CD14-positive monocyte (primary cell): ENCODE measurements at regions not wholly inside any gene's neighbourhood (a gene's known extent, or its start where the extent isn't known, plus 50 kb on each side); places are given as distances from the start of the nearest gene placed in this dataset.
"Not testable (repeated sequence)": the region's sequence is repeated elsewhere in the genome, so short reads cannot be mapped to it uniquely, and the experiment has no call there.

Experiments
- DNase-seq, 3 donors: peaks; one replicate each; pipeline ENCODE4 v3.0.0-alpha.2; 2011 to 2022
- H2AFZ ChIP-seq: 2 replicates; pipeline ENCODE4 v1.6.0; 2012; ENCODE audit warnings: mild to moderate bottlenecking, low read depth, low read length, inconsistent platforms; ENCODE audit not compliant: insufficient read depth, poor library complexity, severe bottlenecking
- H3K27ac ChIP-seq, 2 donors: 1 replicate in 1 of 2; 2 replicates in 1 of 2; pipeline ENCODE4 v1.5.1; 2012 to 2013; ENCODE audit warnings: low read length in 2 of 2, control low read depth in 1 of 2, inconsistent platforms in 1 of 2, low read depth in 1 of 2, mild to moderate bottlenecking in 1 of 2
- H3K27me3 ChIP-seq, 2 donors: one replicate each; pipeline versions ENCODE4 v1.6.0 to v1.6.1; 2011 to 2013; ENCODE audit warnings: low read length in 2 of 2; ENCODE audit not compliant: control insufficient read depth in 2 of 2, insufficient read depth in 2 of 2
- H3K36me3 ChIP-seq, 2 donors: replicated peaks in 1 of 2; 1 replicate in 1 of 2; 2 replicates in 1 of 2; pipeline versions ENCODE4 v1.5.1 to v1.6.1; 2012 to 2013; ENCODE audit warnings: low read length in 2 of 2, control low read depth in 1 of 2, inconsistent platforms in 1 of 2, mild to moderate bottlenecking in 1 of 2; ENCODE audit not compliant: insufficient read depth in 2 of 2, control insufficient read depth in 1 of 2
- H3K4me1 ChIP-seq, 2 donors: 1 replicate in 1 of 2; 2 replicates in 1 of 2; pipeline versions ENCODE4 v1.5.1 to v1.6.1; 2012 to 2013; ENCODE audit warnings: low read length in 2 of 2, control low read depth in 1 of 2, inconsistent platforms in 1 of 2, mild to moderate bottlenecking in 1 of 2, moderate library complexity in 1 of 2; ENCODE audit not compliant: insufficient read depth in 2 of 2, control insufficient read depth in 1 of 2
- H3K4me2 ChIP-seq: replicated peaks from 2 replicates; pipeline ENCODE3; 2012; ENCODE audit warnings: low read length, moderate library complexity, mild to moderate bottlenecking; ENCODE audit not compliant: poor library complexity, severe bottlenecking; ENCODE audit errors: extremely low read depth
- H3K4me3 ChIP-seq, 3 experiments: fragments of 200-600 bp in 1 of 3; sonication (generic) in 1 of 3; replicated peaks in 1 of 3; 1 replicate in 2 of 3; 2 replicates in 1 of 3; pipeline ENCODE4 v1.5.1; 2011 to 2013; ENCODE audit warnings: low read length in 3 of 3, mild to moderate bottlenecking in 3 of 3, control low read depth in 2 of 3, low read depth in 2 of 3, inconsistent platforms in 1 of 3, moderate library complexity in 1 of 3
- H3K79me2 ChIP-seq: 2 replicates; pipeline ENCODE4 v1.6.0; 2012; ENCODE audit warnings: mild to moderate bottlenecking, control low read depth, inconsistent platforms, low read length, moderate library complexity; ENCODE audit not compliant: insufficient read depth
- H3K9ac ChIP-seq: 2 replicates; pipeline ENCODE4 v1.6.0; 2017; ENCODE audit warnings: low read length, mild to moderate bottlenecking; ENCODE audit not compliant: insufficient read depth, poor library complexity, severe bottlenecking
- H3K9me3 ChIP-seq, 2 donors: replicated peaks in 1 of 2; 1 replicate in 1 of 2; 2 replicates in 1 of 2; pipeline versions ENCODE4 v1.5.1 to v1.6.1; 2012 to 2013; ENCODE audit warnings: low read length in 2 of 2, control low read depth in 1 of 2; ENCODE audit not compliant: control insufficient read depth in 1 of 2, insufficient read depth in 1 of 2
- H4K20me1 ChIP-seq: 2 replicates; pipeline ENCODE4 v1.6.0; 2012; ENCODE audit warnings: mild to moderate bottlenecking, low read length, control low read depth, moderate library complexity; ENCODE audit not compliant: insufficient read depth
- H3K27ac Mint-ChIP-seq, 7 donors: one replicate each; pipeline ENCODE4 v1.8.0; 2020; ENCODE audit warnings: mild to moderate bottlenecking in 7 of 7, mixed read lengths in 7 of 7, moderate library complexity in 6 of 7, inconsistent platforms in 2 of 7
- H3K27me3 Mint-ChIP-seq, 3 donors: one replicate each; pipeline ENCODE4 v1.8.0; 2021 to 2022; ENCODE audit warnings: low read depth in 3 of 3, mild to moderate bottlenecking in 3 of 3, mixed read lengths in 3 of 3, moderate library complexity in 3 of 3, inconsistent platforms in 1 of 3
- H3K36me3 Mint-ChIP-seq, 2 donors: one replicate each; pipeline ENCODE4 v1.8.0; 2020; ENCODE audit warnings: mixed read lengths in 2 of 2, inconsistent platforms in 1 of 2, mild to moderate bottlenecking in 1 of 2
- H3K4me1 Mint-ChIP-seq: one replicate; pipeline ENCODE4 v1.8.0; 2020; ENCODE audit warnings: mild to moderate bottlenecking, mixed read lengths
- H3K4me3 Mint-ChIP-seq, 2 donors: one replicate each; pipeline ENCODE4 v1.8.0; 2020; ENCODE audit warnings: mild to moderate bottlenecking in 2 of 2, mixed read lengths in 2 of 2, moderate library complexity in 1 of 2
- H3K9me3 Mint-ChIP-seq, 7 donors: one replicate each; pipeline ENCODE4 v1.8.0; 2020 to 2022; ENCODE audit warnings: mixed read lengths in 7 of 7, mild to moderate bottlenecking in 6 of 7, moderate library complexity in 6 of 7, inconsistent platforms in 2 of 7
- WGBS: methylation state at CpG from one replicate; pipeline ENCODE4 v1.1.5; 2013; ENCODE audit warnings: missing lambda C conversion rate; ENCODE audit not compliant: insufficient coverage; 5-methylcytosine and 5-hydroxymethylcytosine counted together
- intact Hi-C, 2 donors: fragments of 100-400 bp; cut with micrococcal nuclease; formaldehyde crosslinking; loops; one replicate each; pipeline versions ENCODE4 v1.15.0 to v1.15.1; 2023
- TF ChIP-seq, protein P1 (sequence below): fragments of 200-600 bp; IDR thresholded peaks from one replicate; pipeline ENCODE4 v1.8.0; 2022; ENCODE audit warnings: antibody characterized with exemption, mild to moderate bottlenecking

DNA sequence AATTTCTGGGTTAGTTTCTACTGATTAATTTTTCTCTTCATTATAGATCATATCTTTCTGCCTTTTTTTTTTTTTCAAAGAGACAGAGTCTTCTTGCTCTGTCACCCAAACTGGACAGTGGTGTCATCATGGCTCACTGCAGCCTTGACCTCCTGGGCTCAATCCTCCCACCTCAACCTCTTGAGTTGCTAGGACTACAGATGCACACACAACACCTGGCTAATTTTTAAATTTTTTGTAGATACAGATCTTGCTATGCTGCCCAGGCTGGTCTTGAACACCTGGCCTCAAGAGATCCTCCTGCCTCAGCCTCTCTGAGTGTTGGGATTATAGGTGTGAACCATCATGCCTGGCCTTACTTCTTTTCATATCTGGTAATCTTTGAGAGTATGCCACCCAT, 73.3 kb upstream of the SLCO2A1 start:
- no peaks in the 10 kb centered on the region for H3K4me1 ChIP-seq
- H3K79me2 ChIP-seq: no peaks in the 10 kb centered on the region
- Mint-ChIP-seq H3K4me3 (no peak overlapping the region), H3K9me3 (peaks cover 11 to 41% (median 17%) of the 10 kb centered on the region in 7 donors), H3K27me3 (peaks cover 1 to 5% (median 4%) of the 10 kb centered on the region in 3 donors), H3K27ac (no peak overlapping the region), H3K36me3 (no peaks in the 10 kb centered on the region), H3K4me1 (peaks cover 6% of the 10 kb centered on the region)
- intact Hi-C loops: no loop called here
- H3K9ac ChIP-seq: no peak overlapping the region
- no peak overlapping the region for H2AFZ ChIP-seq
- H3K36me3 ChIP-seq: no peaks in the 10 kb centered on the region
- H3K4me2 ChIP-seq: no peak overlapping the region
- no peak overlapping the region for H3K4me3 ChIP-seq
- DNase-seq: no peak
- no peak overlapping the region for H3K27ac ChIP-seq
- H4K20me1 ChIP-seq: no peaks in the 10 kb centered on the region
- TF ChIP-seq, protein P1, sequence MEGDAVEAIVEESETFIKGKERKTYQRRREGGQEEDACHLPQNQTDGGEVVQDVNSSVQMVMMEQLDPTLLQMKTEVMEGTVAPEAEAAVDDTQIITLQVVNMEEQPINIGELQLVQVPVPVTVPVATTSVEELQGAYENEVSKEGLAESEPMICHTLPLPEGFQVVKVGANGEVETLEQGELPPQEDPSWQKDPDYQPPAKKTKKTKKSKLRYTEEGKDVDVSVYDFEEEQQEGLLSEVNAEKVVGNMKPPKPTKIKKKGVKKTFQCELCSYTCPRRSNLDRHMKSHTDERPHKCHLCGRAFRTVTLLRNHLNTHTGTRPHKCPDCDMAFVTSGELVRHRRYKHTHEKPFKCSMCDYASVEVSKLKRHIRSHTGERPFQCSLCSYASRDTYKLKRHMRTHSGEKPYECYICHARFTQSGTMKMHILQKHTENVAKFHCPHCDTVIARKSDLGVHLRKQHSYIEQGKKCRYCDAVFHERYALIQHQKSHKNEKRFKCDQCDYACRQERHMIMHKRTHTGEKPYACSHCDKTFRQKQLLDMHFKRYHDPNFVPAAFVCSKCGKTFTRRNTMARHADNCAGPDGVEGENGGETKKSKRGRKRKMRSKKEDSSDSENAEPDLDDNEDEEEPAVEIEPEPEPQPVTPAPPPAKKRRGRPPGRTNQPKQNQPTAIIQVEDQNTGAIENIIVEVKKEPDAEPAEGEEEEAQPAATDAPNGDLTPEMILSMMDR: no peak
- H3K9me3 ChIP-seq: peaks cover 4 to 15% of the 10 kb centered on the region in 2 donors
- H3K27me3 ChIP-seq: no peaks in the 10 kb centered on the region

DNA sequence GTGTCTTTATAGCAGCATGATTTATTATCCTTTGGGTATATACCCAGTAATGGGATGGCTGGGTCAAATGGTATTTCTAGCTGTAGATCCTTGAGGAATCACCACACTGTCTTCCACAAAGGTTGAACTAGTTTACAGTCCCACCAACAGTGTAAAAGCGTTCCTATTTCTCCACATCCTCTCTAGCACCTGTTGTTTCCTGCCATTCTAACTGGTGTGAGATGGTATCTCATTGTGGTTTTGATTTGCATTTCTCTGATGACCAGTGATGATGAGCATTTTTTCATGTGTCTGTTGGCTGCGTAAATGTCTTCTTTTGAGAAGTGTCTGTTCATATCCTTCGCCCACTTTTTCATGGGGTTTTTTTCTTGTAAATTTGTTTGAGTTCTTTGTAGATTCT, 66.5 kb upstream of the SLCO2A1 start:
- H2AFZ ChIP-seq, H3K27ac Mint-ChIP-seq, DNase-seq, H4K20me1 ChIP-seq, H3K36me3 Mint-ChIP-seq, H3K4me3 Mint-ChIP-seq, H3K4me3 ChIP-seq, H3K4me1 ChIP-seq, H3K36me3 ChIP-seq, H3K4me1 Mint-ChIP-seq, H3K9me3 ChIP-seq, H3K27ac ChIP-seq, H3K79me2 ChIP-seq, intact Hi-C loops, H3K4me2 ChIP-seq, H3K27me3 Mint-ChIP-seq, H3K27me3 ChIP-seq, H3K9ac ChIP-seq: not testable (repeated sequence)
- WGBS: no CpG with 5 or more reads among the region's 3 CpGs
- peaks cover 2 to 20% (median 15%) of the 10 kb centered on the region in 7 donors for H3K9me3 Mint-ChIP-seq
